HCT116 (cell line): ENCODE measurements at regions not wholly inside any gene's neighbourhood (a gene's known extent, or its start where the extent isn't known, plus 50 kb on each side); places are given as distances from the start of the nearest gene placed in this dataset.

ENCODE experiments used
- ATAC-seq: fragments of 200-7000 bp; cut with Tn5 transposase; 2 replicates; pipeline ENCODE4 v1.9.1; 2020; ENCODE audit warnings: mild to moderate bottlenecking, moderate library complexity
- BruUV-seq: library from RNA; stranded (reverse); fragments of 400-500 nt; replicated peaks from 2 replicates; lab custom pipeline; 2021; lab: Mats Ljungman, UMichigan
- CTCF ChIA-PET: fragments of 300-600 bp; sonication (Branson Sonifier 250); formaldehyde crosslinking; loops from one replicate; lab custom pipeline; 2021; ENCODE audit warnings: antibody characterized with exemption; lab: Charles Lee
- POLR2A ChIA-PET: fragments of 300-600, 350-600 bp; sonication (Branson Sonifier 250); formaldehyde crosslinking; loops from one replicate; lab custom pipeline; 2021; ENCODE audit warnings: antibody characterized with exemption; lab: Charles Lee
- RAD21 ChIA-PET, 2 experiments: fragments of 300-600 bp; sonication (Branson Sonifier 250); formaldehyde crosslinking; loops; one replicate each; lab custom pipeline; 2023; ENCODE audit warnings: low total read pairs in 2 of 2; ENCODE audit not compliant: uncharacterized antibody in 2 of 2, unreplicated experiment in 2 of 2, low non-redundant PET in 1 of 2; lab: Charles Lee
- DNase-seq: peaks from one replicate; pipeline ENCODE4 v3.0.0-alpha.2; 2010; ENCODE audit warnings: low read depth, low spot score
- H2AFZ ChIP-seq: fragments of 200-600 bp; shearing (Covaris generic), sonication (generic); 2 replicates; pipeline ENCODE4 v1.6.1; 2017; ENCODE audit warnings: low read depth, mixed run types, mixed read lengths, antibody characterized with exemption, low read length; ENCODE audit not compliant: poor library complexity, severe bottlenecking
- H3K27ac ChIP-seq: 2 replicates; pipeline ENCODE4 v1.5.1; 2012; ENCODE audit warnings: low read depth, low read length
- H3K27me3 ChIP-seq: fragments of 200-600 bp; sonication (generic); 2 replicates; pipeline ENCODE4 v1.6.1; 2016; ENCODE audit warnings: mixed run types, low read length, mixed read lengths; ENCODE audit not compliant: insufficient read depth
- H3K36me3 ChIP-seq, 2 experiments: fragments of 200-500 bp in 1 of 2; fragments of 200-600 bp in 1 of 2; sonication (Bioruptor generic) in 1 of 2; sonication (generic) in 1 of 2; 2 replicates each; pipeline versions ENCODE4 v1.5.1 to v1.6.1; 2014 to 2016; ENCODE audit warnings: low read length in 2 of 2, inconsistent platforms in 1 of 2, mixed read lengths in 1 of 2, mixed run types in 1 of 2; ENCODE audit not compliant: insufficient read depth in 2 of 2, control insufficient read depth in 1 of 2
- H3K4me1 ChIP-seq, 2 experiments: fragments of 200-600 bp in 1 of 2; sonication (generic) in 1 of 2; 2 replicates each; pipeline versions ENCODE4 v1.5.1 to v1.6.1; 2012 to 2017; ENCODE audit warnings: low read length in 2 of 2, inconsistent platforms in 1 of 2, mild to moderate bottlenecking in 1 of 2, mixed read lengths in 1 of 2, mixed run types in 1 of 2, moderate library complexity in 1 of 2; ENCODE audit not compliant: insufficient read depth in 2 of 2, control insufficient read depth in 1 of 2
- H3K4me2 ChIP-seq: fragments of 200-600 bp; sonication (generic); 2 replicates; pipeline ENCODE4 v1.6.1; 2017; ENCODE audit warnings: mixed run types, low read length, mixed read lengths
- H3K4me3 ChIP-seq, 2 experiments: fragments of 200-600 bp in 1 of 2; sonication (generic) in 1 of 2; replicated peaks in 1 of 2; 2 replicates each; pipeline ENCODE4 v1.5.1; 2011 to 2016; ENCODE audit warnings: low read length in 2 of 2, control low read depth in 1 of 2, low read depth in 1 of 2, mild to moderate bottlenecking in 1 of 2, mixed read lengths in 1 of 2, mixed run types in 1 of 2
- H3K79me2 ChIP-seq: fragments of 200-600 bp; sonication (generic); 2 replicates; pipeline ENCODE4 v1.6.1; 2017; ENCODE audit warnings: mild to moderate bottlenecking, mixed run types, low read length, moderate library complexity, mixed read lengths; ENCODE audit not compliant: insufficient read depth
- H3K9ac ChIP-seq: fragments of 200-600 bp; sonication (generic); 2 replicates; pipeline ENCODE4 v1.6.1; 2016; ENCODE audit warnings: low read length, mixed read lengths
- H3K9me2 ChIP-seq: fragments of 200-600 bp; sonication (generic), shearing (Covaris generic); 2 replicates; pipeline ENCODE4 v1.6.1; 2017; ENCODE audit warnings: mixed run types, mild to moderate bottlenecking, moderate library complexity; ENCODE audit not compliant: insufficient read depth
- H3K9me3 ChIP-seq, 2 experiments: fragments of 200-500 bp in 1 of 2; fragments of 200-600 bp in 1 of 2; sonication (Bioruptor generic) in 1 of 2; sonication (generic) in 1 of 2; 2 replicates each; pipeline ENCODE4 v1.6.1; 2014 to 2017; ENCODE audit warnings: low read length in 2 of 2, mixed read lengths in 2 of 2, inconsistent platforms in 1 of 2, low read depth in 1 of 2, mild to moderate bottlenecking in 1 of 2, mixed run types in 1 of 2, moderate library complexity in 1 of 2; ENCODE audit not compliant: control insufficient read depth in 1 of 2, insufficient read depth in 1 of 2
- H4K20me1 ChIP-seq: fragments of 200-600 bp; sonication (generic), shearing (Covaris generic); 2 replicates; pipeline ENCODE4 v1.6.1; 2017; ENCODE audit warnings: mixed run types, mild to moderate bottlenecking, moderate library complexity; ENCODE audit not compliant: insufficient read depth
- CBX3 ChIP-seq: IDR thresholded peaks from 2 replicates; pipeline ENCODE4 v1.6.1; 2012; ENCODE audit warnings: low read depth
- CEBPB ChIP-seq: IDR thresholded peaks from 2 replicates; pipeline ENCODE4 v1.6.1; 2012; ENCODE audit warnings: low read depth
- EGR1 ChIP-seq: IDR thresholded peaks from 2 replicates; pipeline ENCODE4 v1.6.1; 2012; ENCODE audit warnings: low read depth
- ELF1 ChIP-seq: IDR thresholded peaks from 2 replicates; pipeline ENCODE4 v1.6.1; 2012; ENCODE audit warnings: low read depth, borderline replicate concordance
- FOSL1 ChIP-seq: IDR thresholded peaks from 2 replicates; pipeline ENCODE4 v1.6.1; 2012; ENCODE audit warnings: low read depth
- JUND ChIP-seq: IDR thresholded peaks from 2 replicates; pipeline ENCODE4 v1.6.1; 2012
- POLR2A ChIP-seq: IDR thresholded peaks from 2 replicates; pipeline ENCODE4 v1.7.0; 2011; ENCODE audit warnings: borderline replicate concordance; ENCODE audit not compliant: insufficient read depth, insufficient read length; ENCODE audit errors: extremely low read depth
- POLR2AphosphoS5 ChIP-seq: IDR thresholded peaks from 2 replicates; pipeline ENCODE4 v1.6.1; 2011; ENCODE audit warnings: mild to moderate bottlenecking, low read depth, low read length, moderate library complexity
- RAD21 ChIP-seq: IDR thresholded peaks from 2 replicates; pipeline ENCODE4 v1.6.1; 2012; ENCODE audit warnings: low read depth, mild to moderate bottlenecking
- SIN3A ChIP-seq: IDR thresholded peaks from 2 replicates; pipeline ENCODE4 v1.6.1; 2012; ENCODE audit warnings: low read depth
- SP1 ChIP-seq: IDR thresholded peaks from 2 replicates; pipeline ENCODE4 v1.6.1; 2012; ENCODE audit warnings: low read depth
- TCF7L2 ChIP-seq: IDR thresholded peaks from 2 replicates; pipeline ENCODE4 v1.7.0; 2011; ENCODE audit warnings: borderline replicate concordance, inconsistent platforms; ENCODE audit not compliant: insufficient read depth, insufficient read length; ENCODE audit errors: extremely low read depth
- ZFX ChIP-seq: fragments of 450-650 bp; IDR thresholded peaks from 2 replicates; pipeline ENCODE4 v1.6.1; 2017
- ZNF274 ChIP-seq: fragments of 200-500 bp; sonication (Bioruptor generic); IDR thresholded peaks from 2 replicates; pipeline ENCODE4 v1.6.1; 2014; ENCODE audit warnings: mild to moderate bottlenecking, low read depth, low read length, inconsistent platforms
- intact Hi-C: fragments of 100-400 bp; cut with micrococcal nuclease; formaldehyde crosslinking; loops from 2 replicates; pipeline ENCODE4 v1.10.0; 2022
- TF ChIP-seq, protein P1 (sequence below): IDR thresholded peaks from 2 replicates; pipeline ENCODE4 v1.6.1; 2011; ENCODE audit warnings: mild to moderate bottlenecking, low read length, moderate library complexity; ENCODE audit not compliant: insufficient replicate concordance; ENCODE audit errors: extremely low read depth
- TF ChIP-seq, protein P2 (sequence below), 3 experiments: fragments of 200-600 bp in 1 of 3; sonication (generic) in 1 of 3; IDR thresholded peaks in 2 of 3; conservative IDR thresholded peaks in 1 of 3; 2 replicates each; pipeline ENCODE4 v1.5.1; 2012 to 2017; ENCODE audit warnings: low read depth in 2 of 3, low read length in 2 of 3, antibody characterized with exemption in 1 of 3, borderline replicate concordance in 1 of 3, control low read depth in 1 of 3, mild to moderate bottlenecking in 1 of 3, mixed read lengths in 1 of 3, mixed run types in 1 of 3, moderate library complexity in 1 of 3; ENCODE audit not compliant: insufficient read depth in 1 of 3
- TF ChIP-seq, protein P3 (sequence below): IDR thresholded peaks from 2 replicates; pipeline ENCODE4 v1.6.1; 2012

DNA sequence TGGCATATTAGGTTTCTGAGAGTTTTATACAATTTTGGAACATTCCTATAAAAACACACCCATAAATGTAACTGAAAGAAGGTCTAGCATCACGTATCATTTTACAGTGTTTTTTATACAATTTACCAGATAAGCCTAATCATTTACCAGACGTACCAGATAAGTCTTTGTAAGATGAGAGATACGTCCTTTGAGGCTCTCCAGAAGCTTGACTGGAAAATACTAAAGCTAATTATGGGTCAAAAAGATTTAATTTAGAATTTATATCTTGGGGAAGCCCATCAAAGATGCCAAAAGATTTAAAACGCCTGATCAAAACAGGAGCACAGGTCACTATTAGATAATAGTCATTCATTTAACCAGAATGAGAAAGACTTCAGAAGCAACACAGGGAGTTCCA, 55.0 kb downstream of the RGS12 start:
- no peaks in the 10 kb centered on the region for H4K20me1 ChIP-seq
- H3K4me1 ChIP-seq, result no peaks in the 10 kb centered on the region
- H3K9me3 ChIP-seq, result no peaks in the 10 kb centered on the region
- ChIA-PET RAD21 (no interaction called here), CTCF (interaction anchor here (1.3 kb wide), 1 partner anchor 104 kb away, joined by 3 read pairs; no protein-coding TSS in a partner anchor)
- H3K4me2 ChIP-seq, result no peak overlapping the region
- no peak overlapping the region for H3K9ac ChIP-seq
- H3K36me3 ChIP-seq, result no peaks in the 10 kb centered on the region
- H3K27me3 ChIP-seq, result no peaks in the 10 kb centered on the region
- H2AFZ ChIP-seq, result no peak overlapping the region
- ATAC-seq (no peak), DNase-seq (no peak)
- H3K79me2 ChIP-seq, result no peaks in the 10 kb centered on the region
- H3K9me2 ChIP-seq, result no peaks in the 10 kb centered on the region
- BruUV-seq, result no TSS peak
- H3K4me3 ChIP-seq, result no peak overlapping the region
- TF ChIP-seq ZFX (no peak), CEBPB (no peak), JUND (no peak), EGR1 (no peak), POLR2A (no peak), SIN3A (no peak), CBX3 (no peak), ZNF274 (no peak), RAD21 (no peak), SP1 (no peak), TCF7L2 (no peak), ELF1 (no peak), POLR2AphosphoS5 (no peak), FOSL1 (no peak)
- TF ChIP-seq, protein P1, sequence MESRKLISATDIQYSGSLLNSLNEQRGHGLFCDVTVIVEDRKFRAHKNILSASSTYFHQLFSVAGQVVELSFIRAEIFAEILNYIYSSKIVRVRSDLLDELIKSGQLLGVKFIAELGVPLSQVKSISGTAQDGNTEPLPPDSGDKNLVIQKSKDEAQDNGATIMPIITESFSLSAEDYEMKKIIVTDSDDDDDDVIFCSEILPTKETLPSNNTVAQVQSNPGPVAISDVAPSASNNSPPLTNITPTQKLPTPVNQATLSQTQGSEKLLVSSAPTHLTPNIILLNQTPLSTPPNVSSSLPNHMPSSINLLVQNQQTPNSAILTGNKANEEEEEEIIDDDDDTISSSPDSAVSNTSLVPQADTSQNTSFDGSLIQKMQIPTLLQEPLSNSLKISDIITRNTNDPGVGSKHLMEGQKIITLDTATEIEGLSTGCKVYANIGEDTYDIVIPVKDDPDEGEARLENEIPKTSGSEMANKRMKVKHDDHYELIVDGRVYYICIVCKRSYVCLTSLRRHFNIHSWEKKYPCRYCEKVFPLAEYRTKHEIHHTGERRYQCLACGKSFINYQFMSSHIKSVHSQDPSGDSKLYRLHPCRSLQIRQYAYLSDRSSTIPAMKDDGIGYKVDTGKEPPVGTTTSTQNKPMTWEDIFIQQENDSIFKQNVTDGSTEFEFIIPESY, result no peak
- TF ChIP-seq, protein P2, sequence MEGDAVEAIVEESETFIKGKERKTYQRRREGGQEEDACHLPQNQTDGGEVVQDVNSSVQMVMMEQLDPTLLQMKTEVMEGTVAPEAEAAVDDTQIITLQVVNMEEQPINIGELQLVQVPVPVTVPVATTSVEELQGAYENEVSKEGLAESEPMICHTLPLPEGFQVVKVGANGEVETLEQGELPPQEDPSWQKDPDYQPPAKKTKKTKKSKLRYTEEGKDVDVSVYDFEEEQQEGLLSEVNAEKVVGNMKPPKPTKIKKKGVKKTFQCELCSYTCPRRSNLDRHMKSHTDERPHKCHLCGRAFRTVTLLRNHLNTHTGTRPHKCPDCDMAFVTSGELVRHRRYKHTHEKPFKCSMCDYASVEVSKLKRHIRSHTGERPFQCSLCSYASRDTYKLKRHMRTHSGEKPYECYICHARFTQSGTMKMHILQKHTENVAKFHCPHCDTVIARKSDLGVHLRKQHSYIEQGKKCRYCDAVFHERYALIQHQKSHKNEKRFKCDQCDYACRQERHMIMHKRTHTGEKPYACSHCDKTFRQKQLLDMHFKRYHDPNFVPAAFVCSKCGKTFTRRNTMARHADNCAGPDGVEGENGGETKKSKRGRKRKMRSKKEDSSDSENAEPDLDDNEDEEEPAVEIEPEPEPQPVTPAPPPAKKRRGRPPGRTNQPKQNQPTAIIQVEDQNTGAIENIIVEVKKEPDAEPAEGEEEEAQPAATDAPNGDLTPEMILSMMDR (IDR thresholded peaks at IDR 0.05 in 2 of 3, conservative IDR thresholded peaks at IDR 0.05 in 1 of 3; ENCODE audit: borderline replicate concordance in 1 of 3, insufficient read depth in 1 of 3, low read depth in 2 of 3, low read length in 2 of 3), result no peak
- TF ChIP-seq, protein P3, sequence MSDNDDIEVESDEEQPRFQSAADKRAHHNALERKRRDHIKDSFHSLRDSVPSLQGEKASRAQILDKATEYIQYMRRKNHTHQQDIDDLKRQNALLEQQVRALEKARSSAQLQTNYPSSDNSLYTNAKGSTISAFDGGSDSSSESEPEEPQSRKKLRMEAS, result no peak
- TF ChIP-seq, all 23 proteins: peak for 0
- POLR2A ChIA-PET, result no interaction called here
- intact Hi-C loops, result loop anchor here (2.0 to 10.0 kb wide), 2 partner anchors 437 to 537 kb away; no protein-coding TSS in a partner anchor
- no peak overlapping the region for H3K27ac ChIP-seq
